Tibial artery (tissue), 4 donors: ENCODE measurements at regions not wholly inside any gene's neighbourhood (a gene's known extent, or its start where the extent isn't known, plus 50 kb on each side); places are given as distances from the start of the nearest gene placed in this dataset.

Experiments used
- DNase-seq, 2 donors: peaks; one replicate each; pipeline ENCODE4 v3.0.0-alpha.2; 2019
- H3K27ac ChIP-seq, 2 donors: fragments of 200-600 bp; sonication (generic) in 1 of 2; 1 replicate in 1 of 2; 2 replicates in 1 of 2; pipeline ENCODE4 v1.5.1; 2018 to 2019; ENCODE audit warnings: mild to moderate bottlenecking in 1 of 2
- H3K27me3 ChIP-seq, 2 donors: fragments of 200-600 bp; sonication (generic) in 1 of 2; one replicate each; pipeline versions ENCODE4 v1.5.1 to v1.6.0; 2016 to 2019
- H3K36me3 ChIP-seq, 3 donors: fragments of 200-600 bp; sonication (generic) in 2 of 3; one replicate each; pipeline ENCODE4 v1.5.1; 2016 to 2019; ENCODE audit warnings: mild to moderate bottlenecking in 2 of 3
- H3K4me1 ChIP-seq, 4 donors: fragments of 200-600 bp; sonication (generic) in 2 of 4; 1 replicate in 3 of 4; 2 replicates in 1 of 4; pipeline ENCODE4 v1.5.1; 2016 to 2019
- H3K4me3 ChIP-seq, 2 donors: fragments of 200-600 bp; sonication (generic) in 1 of 2; 1 replicate in 1 of 2; 2 replicates in 1 of 2; pipeline ENCODE4 v1.5.1; 2018 to 2019; ENCODE audit warnings: mild to moderate bottlenecking in 2 of 2
- H3K9me3 ChIP-seq, 3 donors: fragments of 200-600 bp; sonication (generic) in 1 of 3; one replicate each; pipeline ENCODE4 v1.5.1; 2016 to 2019
- CTCF ChIP-seq, 2 experiments: fragments of 200-600 bp in 1 of 2; fragments of 450-650 bp in 1 of 2; IDR thresholded peaks; one replicate each; pipeline ENCODE4 v1.5.1; 2017 to 2019; ENCODE audit warnings: antibody characterized with exemption in 2 of 2, mild to moderate bottlenecking in 1 of 2, moderate library complexity in 1 of 2
- intact Hi-C: fragments of 100-400 bp; cut with DNase I; formaldehyde crosslinking; loops from one replicate; pipeline ENCODE4 v1.15.0; 2023; ENCODE audit warnings: low total_unique reads

GRCh38 chr6:146911635-146912215, 292.5 kb upstream of the STXBP5 start:
- no peak overlapping the region for H3K4me3 ChIP-seq
- no peaks in the 10 kb centered on the region for H3K9me3 ChIP-seq
- intact Hi-C loops: no loop called here
- H3K27ac ChIP-seq: no peak overlapping the region
- no peak for TF ChIP-seq CTCF (IDR thresholded peaks at IDR 0.05)
- no peaks in the 10 kb centered on the region for H3K36me3 ChIP-seq
- peaks cover 0 to 29% (median 14%) of the 10 kb centered on the region in 4 donors for H3K4me1 ChIP-seq
- DNase-seq: no peak
- no peaks in the 10 kb centered on the region for H3K27me3 ChIP-seq

- Histone ChIP-seq H3K27ac (peak overlapping the region in 1 of 2 donors; percentile 66), H3K27me3 (no peaks in the 10 kb centered on the region), H3K4me1 (peaks cover 0 to 29% (median 14%) of the 10 kb centered on the region in 4 donors), H3K4me3 (no peak overlapping the region), H3K36me3 (no peaks in the 10 kb centered on the region), H3K9me3 (no peaks in the 10 kb centered on the region)
- no peak for DNase-seq
- intact Hi-C loops: no loop called here
- TF ChIP-seq CTCF (IDR thresholded peaks at IDR 0.05): no peak
Measured at GRCh38 chr6:146912730-146913685, 291.2 kb upstream of the STXBP5 start.

GRCh38 chr6:146913842-146914488, 290.3 kb upstream of the STXBP5 start:
- intact Hi-C loops: no loop called here
- H3K27me3 ChIP-seq: no peaks in the 10 kb centered on the region
- peak overlapping the region; percentile 36 for H3K4me3 ChIP-seq
- no peak for TF ChIP-seq CTCF (IDR thresholded peaks at IDR 0.05)
- DNase-seq: peak; percentile 76 to 88
- peak overlapping the region; percentile 66 to 74 for H3K27ac ChIP-seq
- no peaks in the 10 kb centered on the region for H3K9me3 ChIP-seq
- peaks cover 0 to 29% (median 14%) of the 10 kb centered on the region in 4 donors for H3K4me1 ChIP-seq
- no peaks in the 10 kb centered on the region for H3K36me3 ChIP-seq

GRCh38 chr6:146914489-146915483, 289.4 kb upstream of the STXBP5 start:
- Histone ChIP-seq H3K4me3 (peak overlapping the region; percentile 36), H3K9me3 (no peaks in the 10 kb centered on the region), H3K4me1 (peaks cover 0 to 29% (median 14%) of the 10 kb centered on the region in 4 donors), H3K27me3 (no peaks in the 10 kb centered on the region), H3K36me3 (no peaks in the 10 kb centered on the region), H3K27ac (peak overlapping the region; percentile 66 to 74)
- TF ChIP-seq CTCF (IDR thresholded peaks at IDR 0.05): no peak
- intact Hi-C loops: no loop called here
- peak; percentile 54 to 64 for DNase-seq

- H3K27ac ChIP-seq: peak overlapping the region in 1 of 2 donors; percentile 66
- H3K9me3 ChIP-seq: no peaks in the 10 kb centered on the region
- H3K27me3 ChIP-seq: no peaks in the 10 kb centered on the region
- no peak for DNase-seq
- no peaks in the 10 kb centered on the region for H3K36me3 ChIP-seq
- peaks cover 0 to 29% (median 14%) of the 10 kb centered on the region in 4 donors for H3K4me1 ChIP-seq
- no peak for TF ChIP-seq CTCF (IDR thresholded peaks at IDR 0.05)
- no peak overlapping the region for H3K4me3 ChIP-seq
- intact Hi-C loops: no loop called here
Measured at GRCh38 chr6:146915671-146916127, 288.5 kb upstream of the STXBP5 start.
